22Rv1 (cell line): ENCODE measurements at regions not wholly inside any gene's neighbourhood (a gene's known extent, or its start where the extent isn't known, plus 50 kb on each side); places are given as distances from the start of the nearest gene placed in this dataset.

Source experiments
- CTCF ChIP-seq: fragments of 450-650 bp; IDR thresholded peaks from 2 replicates; pipeline ENCODE4 v1.5.1; 2017; ENCODE audit warnings: mild to moderate bottlenecking
- ZFX ChIP-seq: fragments of 450-650 bp; IDR thresholded peaks from 2 replicates; pipeline ENCODE4 v1.6.1; 2017; ENCODE audit warnings: antibody characterized with exemption, borderline replicate concordance

DNA sequence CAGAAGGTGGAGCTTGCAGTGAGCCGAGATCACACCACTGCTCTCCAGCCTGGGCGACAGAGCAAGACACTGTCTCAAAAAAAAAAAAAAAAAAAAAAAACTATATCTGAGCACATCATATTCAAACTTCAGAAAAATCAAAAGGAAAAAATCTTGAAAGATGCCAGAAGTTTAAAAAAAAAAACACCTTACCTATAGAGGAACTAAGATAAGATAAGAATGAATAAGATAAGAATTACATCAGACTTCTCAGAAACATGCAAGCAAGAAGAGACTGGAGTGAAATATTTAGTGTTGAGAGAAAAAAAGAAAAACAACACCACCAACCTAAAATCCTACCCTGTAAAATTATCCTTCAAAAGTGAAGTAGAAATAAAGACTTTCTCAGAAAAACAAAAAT, 116.8 kb upstream of the ARID1B start:
- TF ChIP-seq CTCF (no peak), ZFX (no peak)
